Limb (tissue), 2 donors: ENCODE measurements at regions not wholly inside any gene's neighbourhood (a gene's known extent, or its start where the extent isn't known, plus 50 kb on each side); places are given as distances from the start of the nearest gene placed in this dataset.

ENCODE experiments used
- DNase-seq, 2 donors: peaks; one replicate each; pipeline ENCODE4 v3.0.0-alpha.2; 2016; ENCODE audit errors: extremely low spot score in 2 of 2

- no peak for DNase-seq
Measured at GRCh38 chr11:119908573-119908904, 179.5 kb upstream of the NECTIN1 start.

GRCh38 chr11:119907878-119908572 lies 179.0 kb upstream of the NECTIN1 start:
- DNase-seq = no peak

GRCh38 chr11:119907122-119907851 lies 178.3 kb upstream of the NECTIN1 start:
- no peak for DNase-seq

- no peak for DNase-seq
Measured at GRCh38 chr11:119906376-119906775, 177.4 kb upstream of the NECTIN1 start.

- DNase-seq = no peak
Measured at GRCh38 chr11:119905162-119905561, 176.2 kb upstream of the NECTIN1 start.

GRCh38 chr11:119904531-119905035 lies 175.6 kb upstream of the NECTIN1 start:
- DNase-seq = no peak

- no peak for DNase-seq
Measured at GRCh38 chr11:119903821-119904220, 174.8 kb upstream of the NECTIN1 start.

- no peak for DNase-seq
Measured at GRCh38 chr11:119903389-119903788, 174.4 kb upstream of the NECTIN1 start.

- no peak for DNase-seq
Measured at GRCh38 chr11:119902656-119903231, 173.7 kb upstream of the NECTIN1 start.

GRCh38 chr11:119901657-119902577 lies 172.9 kb upstream of the NECTIN1 start:
- DNase-seq = no peak

- DNase-seq = no peak
Measured at GRCh38 chr11:119899997-119900396, 171.0 kb upstream of the NECTIN1 start.

- DNase-seq = no peak
Measured at GRCh38 chr11:119897576-119897975, 168.6 kb upstream of the NECTIN1 start.

- no peak for DNase-seq
Measured at GRCh38 chr11:119897046-119897440, 168.0 kb upstream of the NECTIN1 start.

GRCh38 chr11:119896387-119897045 lies 167.5 kb upstream of the NECTIN1 start:
- DNase-seq = no peak

- DNase-seq = no peak
Measured at GRCh38 chr11:119895981-119896380, 167.0 kb upstream of the NECTIN1 start.

- DNase-seq = no peak
Measured at GRCh38 chr11:119894916-119895315, 165.9 kb upstream of the NECTIN1 start.

GRCh38 chr11:119892311-119892808 lies 163.4 kb upstream of the NECTIN1 start:
- no peak for DNase-seq

- no peak for DNase-seq
Measured at GRCh38 chr11:119891055-119891768, 162.2 kb upstream of the NECTIN1 start.

GRCh38 chr11:119890466-119890865 lies 161.5 kb upstream of the NECTIN1 start:
- no peak for DNase-seq

GRCh38 chr11:119889728-119890280 lies 160.8 kb upstream of the NECTIN1 start:
- no peak for DNase-seq
